A673 (cell line): ENCODE measurements at regions not wholly inside any gene's neighbourhood (a gene's known extent, or its start where the extent isn't known, plus 50 kb on each side); places are given as distances from the start of the nearest gene placed in this dataset.

Experiments used
- EZH2 ChIP-seq: fragments of 200-600 bp; sonication (generic); IDR thresholded peaks from 2 replicates; pipeline ENCODE4 v1.6.1; 2017; ENCODE audit warnings: borderline replicate concordance, low read depth, mild to moderate bottlenecking, mixed read lengths, antibody characterized with exemption, low read length; ENCODE audit not compliant: poor library complexity, severe bottlenecking
- TF ChIP-seq, protein P1 (sequence below): fragments of 300-800, 200-600 bp; sonication (generic); conservative IDR thresholded peaks from 2 replicates; pipeline ENCODE4 v1.5.1; 2017; ENCODE audit warnings: low read depth, mild to moderate bottlenecking, antibody characterized with exemption, low read length, moderate library complexity, mixed read lengths

- no peak for TF ChIP-seq EZH2
- TF ChIP-seq, protein P1, sequence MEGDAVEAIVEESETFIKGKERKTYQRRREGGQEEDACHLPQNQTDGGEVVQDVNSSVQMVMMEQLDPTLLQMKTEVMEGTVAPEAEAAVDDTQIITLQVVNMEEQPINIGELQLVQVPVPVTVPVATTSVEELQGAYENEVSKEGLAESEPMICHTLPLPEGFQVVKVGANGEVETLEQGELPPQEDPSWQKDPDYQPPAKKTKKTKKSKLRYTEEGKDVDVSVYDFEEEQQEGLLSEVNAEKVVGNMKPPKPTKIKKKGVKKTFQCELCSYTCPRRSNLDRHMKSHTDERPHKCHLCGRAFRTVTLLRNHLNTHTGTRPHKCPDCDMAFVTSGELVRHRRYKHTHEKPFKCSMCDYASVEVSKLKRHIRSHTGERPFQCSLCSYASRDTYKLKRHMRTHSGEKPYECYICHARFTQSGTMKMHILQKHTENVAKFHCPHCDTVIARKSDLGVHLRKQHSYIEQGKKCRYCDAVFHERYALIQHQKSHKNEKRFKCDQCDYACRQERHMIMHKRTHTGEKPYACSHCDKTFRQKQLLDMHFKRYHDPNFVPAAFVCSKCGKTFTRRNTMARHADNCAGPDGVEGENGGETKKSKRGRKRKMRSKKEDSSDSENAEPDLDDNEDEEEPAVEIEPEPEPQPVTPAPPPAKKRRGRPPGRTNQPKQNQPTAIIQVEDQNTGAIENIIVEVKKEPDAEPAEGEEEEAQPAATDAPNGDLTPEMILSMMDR: no peak
Observed at GRCh38 chr16:86458149-86458777, 52.1 kb upstream of the FOXF1 start.
